ENCODE measurements at regions not wholly inside any gene's neighbourhood (a gene's known extent, or its start where the extent isn't known, plus 50 kb on each side); places are given as distances from the start of the nearest gene placed in this dataset.
A peak's percentile ranks its signal among the peaks of the same experiment; 100 is the strongest.
"Not testable (repeated sequence)": the region's sequence is repeated elsewhere in the genome, so short reads cannot be mapped to it uniquely, and the experiment has no call there.

DNA sequence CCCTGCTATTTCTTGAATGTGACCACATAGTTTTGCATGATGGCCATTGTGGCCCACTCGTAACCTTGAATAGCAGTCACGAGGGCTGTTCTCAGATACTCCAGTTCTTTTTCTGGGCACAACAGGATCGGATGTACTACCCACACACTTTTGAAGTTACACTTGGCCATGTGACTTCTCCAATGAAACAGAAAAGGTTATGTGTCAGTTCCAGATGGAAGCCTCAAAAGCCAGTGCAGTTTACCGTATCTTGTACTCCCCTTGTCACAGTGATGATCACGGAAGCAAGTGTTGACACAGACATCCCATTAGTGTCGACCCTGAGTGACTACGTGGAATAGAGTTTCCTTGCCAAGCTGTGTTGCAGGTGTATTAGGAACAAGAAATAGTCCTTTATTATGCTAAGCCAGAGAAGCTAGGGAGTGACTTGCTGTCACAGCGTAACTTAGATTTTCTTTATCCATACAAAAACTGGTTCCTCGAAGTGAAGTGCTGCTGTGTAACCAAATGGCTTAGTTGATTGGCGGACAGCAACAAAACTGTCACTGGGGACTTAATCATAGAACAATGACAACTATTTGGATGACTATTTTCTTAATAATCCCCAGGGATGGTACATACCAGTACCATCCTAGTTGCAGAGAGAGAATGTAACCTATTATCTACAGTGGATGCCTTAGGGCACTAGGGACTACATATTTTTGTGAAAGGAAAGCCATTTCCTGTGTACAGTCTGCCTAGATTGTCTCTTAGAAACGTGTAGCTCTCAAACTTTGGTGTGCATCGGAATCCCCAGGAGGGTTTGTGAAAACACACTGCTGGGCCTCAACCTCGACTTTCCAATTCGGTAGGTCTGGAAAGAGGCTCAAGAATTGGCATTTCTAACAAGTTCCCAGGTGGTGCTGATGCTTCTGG, 90.1 kb upstream of the DMRT1 start:
- Histone ChIP-seq H3K27ac (peak overlapping the region in 10 of 12 donors; percentile 2 to 81 (median 58)), H3K4me3 (no peak overlapping the region), H3K27me3 (no peaks in the 10 kb centered on the region), H3K4me1 (peaks cover 0 to 54% (median 32%) of the 10 kb centered on the region in 12 donors), H3K9me3 (no peaks in the 10 kb centered on the region), H3K36me3 (peaks cover 0 to 32% (median 9%) of the 10 kb centered on the region in 9 donors)
- ATAC-seq: peak; percentile 61 to 76 (median 74)
- 37 to 48% (median 42%) methylated on average over 14 of the region's 14 CpGs for WGBS, 4 donors
- DNase-seq: no peak
- intact Hi-C loops (cut with DNase I): loop anchor here in 1 of 10 donors (5.0 kb wide), 1 partner anchor 59 kb away; no protein-coding TSS in a partner anchor
- TF ChIP-seq POLR2A (IDR thresholded peaks at IDR 0.05): no peak
- TF ChIP-seq, protein P1, sequence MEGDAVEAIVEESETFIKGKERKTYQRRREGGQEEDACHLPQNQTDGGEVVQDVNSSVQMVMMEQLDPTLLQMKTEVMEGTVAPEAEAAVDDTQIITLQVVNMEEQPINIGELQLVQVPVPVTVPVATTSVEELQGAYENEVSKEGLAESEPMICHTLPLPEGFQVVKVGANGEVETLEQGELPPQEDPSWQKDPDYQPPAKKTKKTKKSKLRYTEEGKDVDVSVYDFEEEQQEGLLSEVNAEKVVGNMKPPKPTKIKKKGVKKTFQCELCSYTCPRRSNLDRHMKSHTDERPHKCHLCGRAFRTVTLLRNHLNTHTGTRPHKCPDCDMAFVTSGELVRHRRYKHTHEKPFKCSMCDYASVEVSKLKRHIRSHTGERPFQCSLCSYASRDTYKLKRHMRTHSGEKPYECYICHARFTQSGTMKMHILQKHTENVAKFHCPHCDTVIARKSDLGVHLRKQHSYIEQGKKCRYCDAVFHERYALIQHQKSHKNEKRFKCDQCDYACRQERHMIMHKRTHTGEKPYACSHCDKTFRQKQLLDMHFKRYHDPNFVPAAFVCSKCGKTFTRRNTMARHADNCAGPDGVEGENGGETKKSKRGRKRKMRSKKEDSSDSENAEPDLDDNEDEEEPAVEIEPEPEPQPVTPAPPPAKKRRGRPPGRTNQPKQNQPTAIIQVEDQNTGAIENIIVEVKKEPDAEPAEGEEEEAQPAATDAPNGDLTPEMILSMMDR (IDR thresholded peaks at IDR 0.05): no peak

DNA sequence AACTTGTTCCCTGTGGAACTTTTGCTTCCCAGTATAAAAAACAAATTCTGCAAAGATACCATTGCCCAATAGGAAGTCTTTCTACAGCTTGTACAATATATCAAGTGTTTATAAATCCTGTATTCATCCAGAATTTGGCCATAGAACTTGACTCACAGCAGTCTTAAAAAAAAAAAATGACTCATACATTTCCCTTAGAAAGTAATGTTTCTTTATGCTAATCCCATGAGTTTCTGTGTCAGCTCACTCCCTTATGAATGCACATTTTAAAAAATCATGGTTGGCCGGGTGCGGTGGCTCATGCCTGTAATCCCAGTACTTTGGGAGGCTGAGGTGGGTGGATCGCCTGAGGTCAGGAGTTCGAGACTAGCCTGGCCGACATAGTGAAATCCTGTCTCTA, 89.3 kb upstream of the DMRT1 start:
- TF ChIP-seq, protein P1 (IDR thresholded peaks at IDR 0.05): no peak
- no peak for TF ChIP-seq POLR2A (IDR thresholded peaks at IDR 0.05)
- WGBS, 4 donors: 80 to 87% (median 84%) methylated on average over 5 of the region's 5 CpGs
- Histone ChIP-seq H3K36me3 (peaks cover 0 to 24% (median 1%) of the 10 kb centered on the region in 9 donors), H3K27me3 (no peaks in the 10 kb centered on the region), H3K4me3 (no peak overlapping the region), H3K9me3 (no peaks in the 10 kb centered on the region), H3K4me1 (peaks cover 0 to 54% (median 32%) of the 10 kb centered on the region in 12 donors), H3K27ac (peak overlapping the region in 7 of 12 donors; percentile 51 to 81 (median 62))
- intact Hi-C loops (cut with DNase I): loop anchor here in 1 of 10 donors (5.0 kb wide), 1 partner anchor 60 kb away; no protein-coding TSS in a partner anchor
- ATAC-seq (peak in 1 of 4 donors; percentile 15), DNase-seq (no peak)

DNA sequence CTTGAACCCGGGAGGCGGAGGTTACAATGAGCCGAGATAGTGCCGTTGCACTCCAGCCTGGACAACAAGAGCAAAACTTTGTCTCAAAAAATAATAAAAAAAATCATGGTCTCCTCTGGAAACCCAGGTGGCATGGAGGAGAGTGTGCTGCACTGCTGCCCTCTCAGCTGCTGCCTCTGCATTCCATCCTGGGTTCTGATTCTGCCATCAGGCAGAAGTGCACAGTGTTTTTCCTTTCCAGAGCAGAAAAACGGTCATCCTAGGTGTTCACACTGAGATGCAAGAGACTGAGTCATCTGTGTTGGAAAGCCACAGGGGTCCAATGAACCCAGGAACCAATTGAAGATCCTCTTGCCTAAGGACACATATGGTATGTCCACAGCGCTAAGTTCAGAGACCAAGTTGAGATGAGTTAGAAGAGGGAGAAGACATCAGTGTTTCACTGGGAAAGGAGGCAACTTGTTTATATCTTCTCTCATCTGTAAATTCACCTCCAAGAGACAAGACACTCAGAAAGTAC, 88.8 kb upstream of the DMRT1 start:
- Histone ChIP-seq H3K27ac (peak overlapping the region in 1 of 12 donors; percentile 55), H3K4me3 (no peak overlapping the region), H3K4me1 (peaks cover 0 to 54% (median 32%) of the 10 kb centered on the region in 12 donors), H3K27me3 (no peaks in the 10 kb centered on the region), H3K9me3 (no peaks in the 10 kb centered on the region), H3K36me3 (peaks cover 0 to 19% (median 0%) of the 10 kb centered on the region in 9 donors)
- 88 to 97% (median 93%) methylated on average over 6 of the region's 6 CpGs for WGBS, 4 donors
- ATAC-seq: no peak
- DNase-seq: no peak
- intact Hi-C loops (cut with DNase I): loop anchor here in 1 of 10 donors (5.0 kb wide), 1 partner anchor 60 kb away; no protein-coding TSS in a partner anchor
- TF ChIP-seq POLR2A (IDR thresholded peaks at IDR 0.05): no peak
- TF ChIP-seq, protein P1 (IDR thresholded peaks at IDR 0.05): no peak

DNA sequence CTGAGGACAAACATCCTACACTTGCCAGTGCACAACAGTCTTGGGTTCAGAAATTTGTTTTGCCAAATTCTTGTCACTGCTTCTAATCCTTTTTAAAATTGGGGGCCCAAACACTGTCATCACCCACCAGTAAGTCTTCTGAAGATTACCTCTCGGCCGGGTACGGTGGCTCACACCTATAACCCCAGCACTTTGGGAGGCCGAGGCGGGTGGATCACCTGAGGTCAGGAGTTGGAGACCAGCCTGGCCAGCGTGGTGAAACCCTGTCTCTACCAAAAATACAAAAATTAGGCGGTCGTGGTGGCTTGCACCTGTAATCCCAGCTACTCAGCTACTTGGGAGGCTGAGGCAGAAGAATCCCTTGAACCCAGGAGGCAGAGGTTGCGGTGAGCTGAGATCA, 87.8 kb upstream of the DMRT1 start:
- H3K27me3 ChIP-seq, H3K4me3 ChIP-seq, ATAC-seq, DNase-seq, H3K27ac ChIP-seq, H3K9me3 ChIP-seq: not testable (repeated sequence)
- intact Hi-C loops (cut with DNase I): loop anchor here in 1 of 10 donors (5.0 kb wide), 1 partner anchor 61 kb away; no protein-coding TSS in a partner anchor
- Histone ChIP-seq H3K36me3 (peaks cover 0 to 10% (median 0%) of the 10 kb centered on the region in 9 donors), H3K4me1 (peaks cover 0 to 54% (median 32%) of the 10 kb centered on the region in 12 donors)
- WGBS, 4 donors: 93 to 97% (median 95%) methylated on average over 7 to 9 of the region's 9 CpGs

All from heart left ventricle (tissue), 16 donors.